ENCODE measurements at regions not wholly inside any gene's neighbourhood (a gene's known extent, or its start where the extent isn't known, plus 50 kb on each side); places are given as distances from the start of the nearest gene placed in this dataset.

DNA sequence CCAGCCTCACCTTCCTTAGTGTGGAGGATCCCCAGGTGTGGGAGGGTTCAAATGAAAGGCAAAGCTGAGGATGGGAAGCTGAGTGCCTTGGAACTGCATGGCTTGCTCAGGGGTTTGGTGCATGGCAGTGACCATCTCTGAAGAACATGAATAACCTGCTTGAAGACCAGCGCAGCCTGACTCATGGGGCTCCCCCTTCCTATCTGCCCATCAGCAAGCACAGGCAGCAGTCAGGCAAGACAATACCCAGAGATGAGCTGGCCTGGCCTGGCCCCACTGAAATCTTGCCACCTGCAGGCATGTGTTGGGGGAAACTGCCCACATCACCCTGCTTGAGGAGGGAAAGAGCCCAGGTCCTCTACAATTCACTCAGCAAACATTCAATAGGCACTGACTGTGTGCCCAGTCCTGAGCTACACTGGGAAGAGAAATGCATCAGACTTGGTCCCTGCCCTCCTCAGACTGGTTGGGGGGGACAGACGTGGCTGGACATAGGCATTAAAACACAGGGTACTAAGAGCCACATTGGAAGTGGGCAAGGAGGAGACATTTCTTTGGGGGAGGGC lies 105.0 kb upstream of the ALDH1B1 start:
- Histone ChIP-seq H3K9ac (ENCODE audit: low read depth, low read length, poor library complexity, severe bottlenecking) (no peak overlapping the region), H3K9me2 (replicated peaks; ENCODE audit: low read depth, low read length) (no peaks in the 10 kb centered on the region), H3K9me3 (ENCODE audit: insufficient read depth, low read depth, low read length) (no peaks in the 10 kb centered on the region), H3K4me1 (ENCODE audit: insufficient read depth, low read length, poor library complexity, severe bottlenecking) (no peaks in the 10 kb centered on the region), H3K79me2 (ENCODE audit: insufficient read depth, low read length) (no peaks in the 10 kb centered on the region), H3K36me3 (ENCODE audit: insufficient read depth, low read length) (no peaks in the 10 kb centered on the region), H2AFZ (ENCODE audit: low read length) (no peak overlapping the region), H4K20me1 (ENCODE audit: insufficient read depth, low read length, poor library complexity, severe bottlenecking) (no peaks in the 10 kb centered on the region), H3F3A (ENCODE audit: low read depth) (no peaks in the 10 kb centered on the region), H3K4me2 (ENCODE audit: low read depth, low read length, poor library complexity, severe bottlenecking) (no peak overlapping the region), H3K27me3 (ENCODE audit: insufficient read depth, low read length, poor library complexity, severe bottlenecking) (no peaks in the 10 kb centered on the region), H3K4me3 (ENCODE audit: low read length, poor library complexity, severe bottlenecking) (no peak overlapping the region)
- TF ChIP-seq, protein P1, sequence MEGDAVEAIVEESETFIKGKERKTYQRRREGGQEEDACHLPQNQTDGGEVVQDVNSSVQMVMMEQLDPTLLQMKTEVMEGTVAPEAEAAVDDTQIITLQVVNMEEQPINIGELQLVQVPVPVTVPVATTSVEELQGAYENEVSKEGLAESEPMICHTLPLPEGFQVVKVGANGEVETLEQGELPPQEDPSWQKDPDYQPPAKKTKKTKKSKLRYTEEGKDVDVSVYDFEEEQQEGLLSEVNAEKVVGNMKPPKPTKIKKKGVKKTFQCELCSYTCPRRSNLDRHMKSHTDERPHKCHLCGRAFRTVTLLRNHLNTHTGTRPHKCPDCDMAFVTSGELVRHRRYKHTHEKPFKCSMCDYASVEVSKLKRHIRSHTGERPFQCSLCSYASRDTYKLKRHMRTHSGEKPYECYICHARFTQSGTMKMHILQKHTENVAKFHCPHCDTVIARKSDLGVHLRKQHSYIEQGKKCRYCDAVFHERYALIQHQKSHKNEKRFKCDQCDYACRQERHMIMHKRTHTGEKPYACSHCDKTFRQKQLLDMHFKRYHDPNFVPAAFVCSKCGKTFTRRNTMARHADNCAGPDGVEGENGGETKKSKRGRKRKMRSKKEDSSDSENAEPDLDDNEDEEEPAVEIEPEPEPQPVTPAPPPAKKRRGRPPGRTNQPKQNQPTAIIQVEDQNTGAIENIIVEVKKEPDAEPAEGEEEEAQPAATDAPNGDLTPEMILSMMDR (conservative IDR thresholded peaks at IDR 0.05; ENCODE audit: low read length), result no peak
- TF ChIP-seq EZH2phosphoT487 (IDR thresholded peaks at IDR 0.05; ENCODE audit: borderline replicate concordance), result no peak

DNA sequence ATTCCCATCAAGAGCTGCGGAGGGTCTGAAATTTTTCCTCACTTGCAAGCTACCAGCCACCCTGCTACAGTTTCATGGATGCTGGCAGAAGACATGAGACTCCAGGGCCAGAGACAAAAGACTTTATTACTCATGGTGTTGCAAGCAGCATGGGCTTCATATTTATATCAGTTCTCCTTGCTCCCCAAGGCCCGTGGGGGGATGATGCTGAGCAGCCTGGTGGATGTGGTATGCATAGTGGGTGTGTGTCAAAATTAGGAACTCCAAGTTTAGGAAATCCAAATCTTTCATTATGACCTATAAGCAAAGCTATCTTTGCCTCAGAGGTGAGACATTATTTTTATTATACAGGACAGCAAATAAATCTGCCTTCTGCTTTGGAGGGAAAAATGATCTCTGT lies 105.7 kb upstream of the ALDH1B1 start:
- no peak overlapping the region for H3K9ac ChIP-seq (ENCODE audit: low read depth, low read length, poor library complexity, severe bottlenecking)
- no peaks in the 10 kb centered on the region for H3K27me3 ChIP-seq (ENCODE audit: insufficient read depth, low read length, poor library complexity, severe bottlenecking)
- no peaks in the 10 kb centered on the region for H3K9me2 ChIP-seq (replicated peaks; ENCODE audit: low read depth, low read length)
- H3K4me1 ChIP-seq (ENCODE audit: insufficient read depth, low read length, poor library complexity, severe bottlenecking), result no peaks in the 10 kb centered on the region
- H4K20me1 ChIP-seq (ENCODE audit: insufficient read depth, low read length, poor library complexity, severe bottlenecking), result no peaks in the 10 kb centered on the region
- H3K4me3 ChIP-seq (ENCODE audit: low read length, poor library complexity, severe bottlenecking), result no peak overlapping the region
- no peaks in the 10 kb centered on the region for H3K36me3 ChIP-seq (ENCODE audit: insufficient read depth, low read length)
- no peaks in the 10 kb centered on the region for H3K79me2 ChIP-seq (ENCODE audit: insufficient read depth, low read length)
- no peak overlapping the region for H2AFZ ChIP-seq (ENCODE audit: low read length)
- no peaks in the 10 kb centered on the region for H3F3A ChIP-seq (ENCODE audit: low read depth)
- no peak overlapping the region for H3K4me2 ChIP-seq (ENCODE audit: low read depth, low read length, poor library complexity, severe bottlenecking)
- TF ChIP-seq, protein P1 (conservative IDR thresholded peaks at IDR 0.05; ENCODE audit: low read length), result no peak
- no peak for TF ChIP-seq EZH2phosphoT487 (IDR thresholded peaks at IDR 0.05; ENCODE audit: borderline replicate concordance)
- H3K9me3 ChIP-seq (ENCODE audit: insufficient read depth, low read depth, low read length), result no peaks in the 10 kb centered on the region

DNA sequence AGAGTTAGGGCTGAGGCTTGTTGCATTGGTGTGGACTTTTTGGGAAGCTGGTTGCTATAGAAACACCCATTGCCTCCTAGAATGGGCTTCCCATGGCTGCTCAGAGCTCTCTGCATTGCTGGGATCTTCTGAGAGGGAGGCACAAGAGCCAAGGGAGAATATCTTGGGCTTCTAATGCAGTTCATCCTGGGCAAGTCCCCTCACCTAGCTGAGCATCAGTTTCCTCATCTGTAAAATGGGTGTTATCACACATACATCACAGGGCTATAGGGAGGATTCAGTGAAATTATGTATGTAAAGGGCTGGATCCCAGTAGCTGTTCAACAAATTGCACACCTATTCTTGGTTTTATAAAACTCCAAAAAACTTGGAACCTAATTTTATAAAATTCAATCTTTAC lies 106.1 kb upstream of the ALDH1B1 start:
- Histone ChIP-seq H3K79me2 (ENCODE audit: insufficient read depth, low read length) (no peaks in the 10 kb centered on the region), H4K20me1 (ENCODE audit: insufficient read depth, low read length, poor library complexity, severe bottlenecking) (no peaks in the 10 kb centered on the region), H3K9me3 (ENCODE audit: insufficient read depth, low read depth, low read length) (no peaks in the 10 kb centered on the region), H2AFZ (ENCODE audit: low read length) (no peak overlapping the region), H3K4me1 (ENCODE audit: insufficient read depth, low read length, poor library complexity, severe bottlenecking) (no peaks in the 10 kb centered on the region), H3K9me2 (replicated peaks; ENCODE audit: low read depth, low read length) (no peaks in the 10 kb centered on the region), H3K4me2 (ENCODE audit: low read depth, low read length, poor library complexity, severe bottlenecking) (no peak overlapping the region), H3K4me3 (ENCODE audit: low read length, poor library complexity, severe bottlenecking) (no peak overlapping the region), H3K36me3 (ENCODE audit: insufficient read depth, low read length) (no peaks in the 10 kb centered on the region), H3K27me3 (ENCODE audit: insufficient read depth, low read length, poor library complexity, severe bottlenecking) (no peaks in the 10 kb centered on the region), H3F3A (ENCODE audit: low read depth) (no peaks in the 10 kb centered on the region), H3K9ac (ENCODE audit: low read depth, low read length, poor library complexity, severe bottlenecking) (no peak overlapping the region)
- TF ChIP-seq, protein P1 (conservative IDR thresholded peaks at IDR 0.05; ENCODE audit: low read length), result no peak
- TF ChIP-seq EZH2phosphoT487 (IDR thresholded peaks at IDR 0.05; ENCODE audit: borderline replicate concordance), result no peak

Measured in Loucy (cell line).